ENCODE measurements at regions not wholly inside any gene's neighbourhood (a gene's known extent, or its start where the extent isn't known, plus 50 kb on each side); places are given as distances from the start of the nearest gene placed in this dataset.

DNA sequence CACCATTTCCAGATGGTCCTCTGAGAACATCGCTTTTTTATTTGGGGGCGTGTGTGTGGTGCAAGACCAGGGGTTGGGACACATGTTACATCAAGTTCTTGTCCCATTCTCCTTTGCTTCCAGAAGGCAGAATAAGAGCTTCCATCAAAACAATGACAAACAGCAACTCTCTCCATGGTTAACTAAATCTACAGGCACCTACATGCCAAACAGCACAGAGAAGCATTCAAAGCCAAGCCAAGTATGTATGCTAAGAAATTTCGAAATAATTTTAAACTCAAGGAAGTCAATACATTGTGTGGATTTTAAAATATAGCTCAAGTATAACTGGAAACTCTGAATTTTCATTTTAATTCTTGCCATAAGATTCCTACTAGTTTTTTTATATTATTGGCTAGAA lies 105.6 kb downstream of the SEC61B start:
- DNase-seq, result no peak

DNA sequence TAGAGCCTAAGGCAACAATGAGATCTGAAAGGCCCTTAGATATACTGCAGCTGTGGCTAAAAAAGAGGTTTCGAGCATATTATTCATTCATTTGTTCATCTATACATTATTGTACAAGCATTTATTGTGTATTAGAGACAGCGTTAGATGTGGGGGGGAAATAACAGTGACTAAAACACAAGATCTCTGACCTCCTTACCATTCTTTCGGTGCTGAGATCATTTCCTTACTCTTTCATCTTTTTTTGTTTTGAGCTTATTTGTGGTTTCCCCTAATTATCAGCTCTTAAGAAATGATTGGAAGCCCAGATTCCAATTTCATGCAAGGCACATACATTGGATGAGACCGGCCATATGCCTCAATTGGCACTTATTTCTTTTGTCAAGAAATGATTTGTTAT lies 113.2 kb downstream of the SEC61B start:
- DNase-seq, result no peak

DNA sequence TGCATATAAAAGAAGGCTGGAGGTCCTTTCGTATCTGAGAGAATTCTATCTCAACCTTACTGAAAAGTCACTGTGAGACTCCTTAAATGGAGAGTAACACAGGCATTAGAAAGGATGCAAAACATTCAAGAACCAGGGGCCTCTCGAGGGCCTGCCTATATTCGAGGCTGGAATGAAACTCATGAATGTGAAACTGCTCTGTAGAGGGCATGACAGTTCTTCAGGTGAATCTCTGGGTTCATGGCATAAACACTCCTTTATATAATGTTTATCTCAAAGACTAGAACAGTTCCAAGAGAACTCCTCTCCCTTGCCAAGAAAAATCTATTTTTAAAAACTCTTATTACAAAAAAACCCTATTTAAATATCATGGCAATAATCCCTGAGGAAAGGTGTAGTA lies 113.9 kb downstream of the SEC61B start:
- no peak for DNase-seq

DNA sequence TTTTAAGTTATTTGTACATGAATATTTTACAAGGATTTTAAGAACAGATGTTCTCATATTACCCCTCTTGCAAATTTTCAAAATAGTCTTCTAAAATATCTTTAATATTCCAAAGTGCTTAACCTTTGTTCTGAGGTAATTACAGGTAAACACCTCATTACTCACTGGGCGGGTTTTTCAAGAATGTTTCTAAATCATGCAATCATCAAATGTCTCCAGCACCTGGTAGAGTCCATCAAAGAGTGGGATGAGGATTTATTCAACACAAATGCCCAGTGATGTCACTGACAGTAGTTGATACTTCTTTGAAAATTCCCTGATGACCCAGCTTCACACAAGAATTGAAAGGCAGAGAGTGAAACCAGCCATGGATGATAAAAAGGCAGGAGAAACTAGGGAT lies 114.4 kb downstream of the SEC61B start:
- no peak for DNase-seq

DNA sequence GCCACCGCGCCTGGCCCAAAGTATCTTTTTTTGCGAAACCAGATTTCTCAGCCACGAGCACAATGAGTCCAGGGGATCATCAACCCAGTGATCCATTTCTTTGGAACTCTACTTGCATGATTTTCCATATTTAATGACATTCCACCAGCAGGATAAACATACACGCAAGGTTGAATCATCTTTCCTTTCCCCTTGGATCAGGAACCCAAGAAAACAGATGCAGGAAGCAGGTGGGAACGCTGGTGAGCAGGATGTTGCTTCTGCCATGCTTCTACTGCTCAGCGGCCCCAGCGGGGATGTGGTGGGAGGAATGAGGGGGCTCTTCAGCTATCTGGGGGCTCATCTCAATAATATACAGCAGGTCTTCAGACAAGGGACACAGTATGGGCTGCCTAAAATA lies 118.2 kb downstream of the SEC61B start:
- no peak for DNase-seq

DNA sequence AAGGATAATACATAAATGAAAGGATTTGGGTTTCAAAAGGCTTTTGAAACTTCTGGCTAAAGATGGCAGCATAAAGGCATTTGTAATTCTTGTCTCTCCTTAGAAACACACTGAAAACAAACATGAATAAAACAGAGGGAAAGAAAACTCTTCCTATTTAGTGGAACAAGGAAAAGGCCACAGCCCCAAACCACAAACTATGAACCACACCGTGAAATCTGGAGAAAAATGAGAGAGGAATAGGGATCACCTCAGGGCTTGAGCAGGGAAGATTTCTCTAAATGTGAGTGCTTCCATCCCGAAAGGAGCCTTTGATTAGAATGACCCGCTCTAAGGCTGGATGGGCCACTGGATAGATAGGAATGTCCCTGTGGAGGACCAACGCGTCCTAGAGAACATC lies 119.6 kb downstream of the SEC61B start:
- DNase-seq, result no peak

DNA sequence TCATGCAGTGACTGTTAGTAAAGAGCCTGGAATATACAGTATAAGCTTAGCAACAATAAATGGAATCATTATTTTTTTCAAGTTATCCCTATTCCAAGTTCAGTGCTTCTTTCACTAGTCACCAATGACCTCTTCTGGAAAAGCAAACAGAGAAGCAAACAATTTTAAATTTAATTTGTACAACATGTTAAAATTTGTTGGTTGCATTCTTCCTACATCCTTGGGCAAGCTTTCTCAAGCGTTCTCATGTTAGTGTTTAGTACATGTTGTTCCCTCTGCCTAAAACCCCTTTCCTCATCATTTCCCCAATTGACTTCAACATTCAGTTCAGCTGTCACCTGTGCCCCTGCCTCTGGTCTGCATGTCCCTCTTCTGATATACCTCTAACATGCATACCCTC lies 123.4 kb downstream of the SEC61B start:
- no peak for DNase-seq

DNA sequence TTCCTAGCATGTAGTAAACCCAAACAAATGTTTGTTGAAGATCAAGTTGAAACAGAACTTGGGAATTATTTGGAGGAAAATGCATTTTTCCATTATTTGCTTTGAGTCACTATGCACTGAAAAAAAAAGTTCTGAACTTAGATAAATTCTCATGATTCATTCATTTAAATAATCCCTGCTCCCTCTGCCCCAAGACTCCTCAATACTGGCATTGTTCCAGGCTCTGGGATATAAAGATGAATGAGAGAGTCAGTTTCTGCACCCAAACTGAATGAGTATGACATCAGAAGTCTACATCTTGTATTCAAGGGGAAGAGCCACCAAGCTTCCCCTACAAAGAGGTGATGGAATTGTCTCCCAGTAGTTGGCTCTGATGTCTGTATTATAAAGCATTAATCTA lies 123.9 kb downstream of the SEC61B start:
- DNase-seq, result no peak

DNA sequence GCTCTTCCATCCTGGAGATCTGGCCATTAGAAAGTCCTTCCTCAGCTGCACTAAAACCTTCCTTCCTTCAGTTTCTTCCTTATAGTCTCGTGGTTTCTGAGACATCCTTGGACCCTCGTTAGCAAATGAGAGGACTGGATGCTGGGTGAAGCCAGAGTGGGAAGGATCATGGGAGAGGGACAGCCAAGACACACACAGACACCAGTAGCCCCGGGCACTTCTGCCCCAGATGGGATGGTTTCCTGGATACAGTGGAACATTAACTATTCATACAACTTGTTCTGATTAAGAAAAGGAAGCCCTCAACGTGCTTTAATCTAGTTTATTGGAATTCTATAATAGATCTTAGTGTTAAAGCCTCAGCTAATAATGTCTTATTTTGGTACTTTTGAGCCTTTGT lies 125.5 kb downstream of the SEC61B start:
- no peak for DNase-seq

DNA sequence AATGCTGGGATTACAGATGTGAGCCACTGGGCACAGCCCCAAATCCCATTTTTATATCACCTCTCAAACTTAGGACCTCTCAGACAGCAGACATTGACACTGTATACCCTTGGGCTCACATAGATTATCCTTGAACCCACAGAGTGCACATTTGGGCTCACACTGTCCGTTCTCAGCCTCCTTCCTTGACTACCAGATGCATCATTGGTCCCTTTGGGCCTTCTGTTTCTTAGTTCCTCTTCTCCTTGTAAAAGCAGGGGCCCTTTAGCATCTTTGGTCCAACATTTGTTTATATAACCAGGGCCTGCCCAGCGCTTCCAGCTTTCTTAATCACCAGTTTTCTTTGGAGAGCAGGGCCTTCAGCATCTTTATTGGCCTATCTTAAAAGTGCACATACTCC lies 126.2 kb downstream of the SEC61B start:
- no peak for DNase-seq

DNA sequence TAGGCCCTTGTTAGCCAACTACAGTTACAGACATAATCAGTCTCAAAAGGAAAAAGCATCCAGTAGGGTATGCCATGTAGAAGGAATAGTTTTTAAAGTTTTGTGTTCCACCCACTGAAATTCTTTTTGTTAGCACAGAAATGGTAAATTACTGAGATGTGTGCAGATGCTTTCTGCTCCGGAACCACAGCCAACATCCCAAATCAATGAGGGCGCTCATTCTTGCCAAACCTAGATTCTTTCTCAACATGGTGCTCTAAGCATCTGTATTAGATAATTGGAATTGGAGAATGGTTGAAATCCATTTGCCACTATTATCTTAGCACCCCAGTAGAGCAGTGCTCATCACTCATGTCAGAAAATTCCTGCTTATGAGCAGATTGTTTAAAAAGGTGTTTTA lies 127.8 kb downstream of the SEC61B start:
- DNase-seq, result no peak

DNA sequence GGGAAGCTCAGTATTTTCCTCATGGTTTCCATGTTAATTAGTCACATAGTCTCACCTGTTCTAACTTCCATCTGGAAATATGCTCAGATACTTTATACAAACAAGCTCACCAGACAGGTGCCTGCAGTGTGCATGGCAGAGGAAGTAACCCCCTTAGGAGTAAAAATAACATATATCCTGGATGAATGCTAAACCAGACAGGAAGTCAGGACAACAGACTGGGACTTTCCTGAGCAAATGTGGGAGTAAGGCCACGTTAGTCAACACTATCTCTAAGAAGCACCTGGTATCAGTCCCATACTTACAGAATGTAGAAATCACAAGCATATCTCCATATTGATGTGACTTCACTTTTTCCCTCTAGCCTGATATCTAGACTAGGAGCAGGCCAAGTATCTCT lies 128.4 kb downstream of the SEC61B start:
- DNase-seq, result no peak

DNA sequence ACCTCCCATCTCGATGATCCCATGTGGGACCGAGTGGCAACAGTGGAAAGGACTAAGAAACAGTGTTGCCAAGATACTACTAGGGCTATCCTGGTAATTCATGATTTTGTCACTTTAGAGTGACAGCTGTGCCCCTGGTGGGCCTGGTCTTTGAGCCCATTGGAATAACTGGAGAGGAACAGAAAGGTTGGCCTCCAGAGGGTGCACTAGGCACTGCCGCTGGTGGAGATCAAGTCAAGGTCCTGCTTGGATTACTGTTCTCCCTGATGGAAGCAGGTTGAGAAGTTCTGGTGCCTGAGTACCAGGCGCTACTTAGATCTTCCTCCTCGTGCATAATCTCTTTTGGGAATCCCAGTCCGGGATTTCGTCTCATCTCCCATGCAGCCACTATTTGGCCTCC lies 129.6 kb downstream of the SEC61B start:
- DNase-seq, result no peak

DNA sequence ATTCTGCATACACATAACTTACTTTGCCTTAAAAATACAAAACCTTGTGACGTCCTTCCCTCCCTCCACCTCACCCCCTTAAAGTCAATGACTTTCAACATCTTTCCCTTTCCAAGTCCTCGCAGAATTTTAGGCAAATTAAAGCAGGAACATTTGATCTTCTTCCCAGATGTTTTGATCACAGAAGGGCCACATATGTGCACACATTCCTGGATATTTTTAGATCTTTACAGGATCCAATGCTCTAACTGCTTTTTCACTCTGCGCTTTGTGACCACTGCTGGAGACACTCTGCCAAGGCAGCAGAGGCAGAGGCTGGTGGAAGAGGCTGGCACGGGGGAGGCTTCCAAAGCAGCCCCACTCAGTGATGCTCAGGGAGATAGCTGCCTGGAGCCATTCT lies 130.7 kb downstream of the SEC61B start:
- DNase-seq, result no peak

DNA sequence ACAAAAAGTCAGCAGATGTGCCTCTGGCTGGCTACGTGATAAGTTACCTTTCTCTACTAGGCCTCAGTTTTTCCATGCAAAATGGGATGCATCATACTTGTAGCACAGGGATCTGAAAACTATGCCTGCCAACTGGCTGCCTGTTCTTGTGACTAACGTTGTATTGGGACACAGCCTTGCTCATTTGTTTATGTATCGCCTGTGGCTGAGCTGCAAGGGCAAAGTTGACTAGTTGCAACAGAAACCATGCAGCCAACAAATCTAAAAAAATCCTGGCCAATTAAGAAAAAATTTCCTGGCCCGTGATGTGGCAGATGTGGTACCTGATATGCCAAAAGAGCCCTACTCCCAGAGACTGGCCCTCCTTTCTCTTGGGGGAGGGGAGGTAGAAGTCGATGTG lies 131.3 kb downstream of the SEC61B start:
- no peak for DNase-seq

DNA sequence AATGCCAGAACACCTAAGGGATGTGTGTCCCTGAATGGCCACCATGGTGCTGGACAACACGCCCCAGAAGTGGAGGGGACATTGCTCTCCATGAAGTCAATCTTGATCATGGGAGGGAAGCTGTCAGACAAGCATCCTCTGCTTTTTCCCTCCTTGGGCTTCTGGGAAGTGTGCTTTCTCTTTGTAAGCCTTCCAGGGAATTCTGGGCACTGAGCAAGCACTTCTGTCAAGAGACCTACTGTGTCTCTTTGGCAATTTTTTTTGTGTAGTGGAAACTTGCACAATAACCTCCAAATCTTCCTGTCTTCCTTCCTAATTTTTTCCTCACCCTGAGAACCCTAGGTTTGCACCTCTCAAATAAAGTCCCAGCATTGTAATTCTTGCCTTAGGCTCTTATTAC lies 132.0 kb downstream of the SEC61B start:
- DNase-seq, result no peak

DNA sequence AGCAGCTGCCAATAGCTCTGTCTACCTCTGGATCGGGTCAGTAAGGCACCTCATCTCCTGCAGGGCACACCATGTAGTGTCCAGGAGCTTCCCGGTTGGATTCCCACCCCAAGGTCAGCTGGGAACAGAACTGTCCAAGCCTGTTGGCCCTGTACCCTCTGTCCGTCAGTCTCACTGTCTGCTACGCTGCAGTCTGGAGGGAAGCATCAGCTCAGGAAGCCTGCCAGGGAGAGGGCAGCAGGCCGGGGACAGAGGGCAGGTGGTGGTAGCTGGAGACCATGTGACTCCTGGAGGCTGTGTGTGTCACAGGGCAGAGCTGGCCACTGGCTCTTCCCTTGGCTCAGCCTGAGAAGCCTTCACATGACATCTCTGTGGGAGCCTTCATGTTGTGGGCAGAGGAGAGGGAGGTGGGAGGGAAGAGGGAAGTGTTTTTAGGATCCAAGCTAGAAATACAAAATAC lies 134.5 kb downstream of the SEC61B start:
- no peak for DNase-seq

DNA sequence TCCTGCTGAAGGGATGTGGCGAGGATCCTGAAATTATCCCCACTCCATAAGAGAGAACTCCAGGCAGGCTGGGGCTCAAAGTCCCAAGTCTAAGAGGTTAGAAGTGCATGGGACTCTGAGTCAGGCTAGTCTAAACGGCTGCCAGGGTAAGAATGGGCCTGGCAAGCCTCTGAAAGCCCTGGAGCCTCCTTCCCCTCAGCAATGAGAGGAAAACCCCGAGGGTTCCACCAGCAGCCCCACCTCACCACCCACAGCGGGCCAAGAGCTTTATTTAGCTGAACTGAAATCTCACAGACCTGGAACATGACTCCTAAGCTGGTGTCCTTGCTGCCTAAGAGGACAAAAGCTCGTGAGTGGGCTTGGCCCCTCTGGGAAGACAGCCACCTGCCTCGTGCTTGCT lies 135.5 kb downstream of the SEC61B start:
- DNase-seq, result no peak

DNA sequence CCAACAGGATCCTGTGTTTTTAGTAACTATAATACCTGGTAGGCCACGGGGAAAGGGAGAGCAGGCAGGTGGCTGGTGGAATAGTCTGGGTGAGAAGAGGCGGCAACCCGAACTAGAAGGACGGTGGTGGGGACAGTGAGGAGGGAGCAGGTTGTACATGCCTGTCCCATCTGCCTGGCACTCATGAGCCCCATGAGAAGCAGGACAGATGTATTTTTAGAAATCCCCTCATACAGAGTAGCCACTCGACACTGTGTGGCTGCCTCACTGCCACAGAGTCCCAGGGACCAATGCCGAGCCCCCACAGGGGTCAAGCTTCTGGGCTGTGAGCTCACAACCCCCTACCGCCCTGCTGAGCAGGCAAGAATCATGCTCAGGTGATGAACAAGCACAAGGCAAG lies 136.6 kb downstream of the SEC61B start:
- DNase-seq, result no peak

DNA sequence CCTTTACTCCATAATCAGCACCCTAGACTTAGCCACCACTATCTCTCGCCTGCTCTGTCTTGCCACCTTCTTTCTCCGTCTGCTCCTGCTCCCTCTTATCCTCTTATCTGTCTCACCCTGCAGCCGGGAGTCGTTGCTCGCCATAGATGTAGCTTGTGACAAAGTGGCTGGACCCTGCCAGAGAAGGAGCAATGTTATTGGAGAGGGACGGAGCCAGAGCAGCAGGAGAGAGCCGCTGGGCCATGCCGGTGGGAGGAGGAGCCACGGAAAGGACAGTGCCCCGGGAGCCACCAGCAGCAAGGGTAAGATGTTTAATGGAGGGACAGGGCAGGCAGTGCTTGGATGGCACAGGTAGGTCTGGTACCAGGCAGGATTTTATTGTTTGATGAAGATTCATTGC lies 137.3 kb downstream of the SEC61B start:
- no peak for DNase-seq

DNA sequence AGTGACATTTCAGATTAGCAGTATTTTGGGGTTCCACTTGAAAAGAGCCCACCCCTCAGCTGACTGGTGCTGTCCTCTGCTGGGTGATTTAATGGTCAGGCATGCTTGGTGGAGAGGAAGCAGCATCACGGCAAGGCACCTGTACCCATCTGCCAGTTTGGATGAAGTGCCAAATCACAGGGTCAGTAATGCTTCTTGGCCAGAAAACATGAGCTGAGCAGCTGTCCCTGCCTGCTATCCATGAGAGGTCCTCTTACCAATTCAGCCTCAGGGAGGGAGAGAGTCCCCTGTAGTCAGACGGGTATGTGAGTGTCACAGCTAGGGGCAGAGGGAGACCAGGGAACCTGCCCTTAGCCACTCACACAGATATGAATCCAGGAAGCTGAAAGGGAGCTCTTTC lies 137.9 kb downstream of the SEC61B start:
- no peak for DNase-seq

DNA sequence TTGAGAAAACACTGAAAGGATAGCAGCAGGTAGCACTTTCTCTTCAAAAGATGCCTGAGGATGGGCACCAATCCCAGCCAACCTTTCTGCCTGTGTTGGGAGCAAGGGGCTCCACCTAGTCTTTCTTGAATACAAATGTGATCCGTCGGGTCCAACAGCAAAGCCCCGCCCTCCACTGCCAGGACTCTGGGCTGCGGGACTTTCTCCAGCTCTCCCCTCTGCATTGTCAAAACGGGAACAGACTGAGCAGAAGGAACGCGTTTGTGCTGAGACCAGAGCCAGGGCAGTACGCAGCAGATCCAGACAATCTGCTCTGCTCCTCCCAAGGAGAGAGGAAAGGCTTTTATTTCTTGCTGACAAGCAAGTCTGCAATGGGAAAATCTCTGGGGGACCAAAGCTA lies 139.7 kb downstream of the SEC61B start:
- no peak for DNase-seq

DNA sequence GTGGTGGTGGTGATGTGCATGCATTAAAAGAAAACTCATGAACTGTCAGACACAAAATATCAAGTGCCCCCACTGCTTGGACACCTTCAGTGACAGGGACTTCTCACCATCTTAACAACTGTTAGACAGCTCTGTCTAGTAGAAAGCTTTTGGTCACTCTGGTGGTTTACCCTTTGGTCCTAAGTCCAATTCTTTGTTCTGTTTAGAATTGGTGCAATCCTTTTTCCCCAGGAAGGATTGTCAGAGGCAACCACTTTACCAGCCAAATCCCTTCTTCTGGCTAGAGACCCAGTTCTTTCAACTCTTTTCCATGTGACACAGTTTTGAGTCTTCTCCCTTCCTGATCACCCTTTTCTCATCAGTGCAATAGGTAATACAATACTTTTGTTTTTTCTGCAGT lies 140.2 kb downstream of the SEC61B start:
- DNase-seq, result no peak

DNA sequence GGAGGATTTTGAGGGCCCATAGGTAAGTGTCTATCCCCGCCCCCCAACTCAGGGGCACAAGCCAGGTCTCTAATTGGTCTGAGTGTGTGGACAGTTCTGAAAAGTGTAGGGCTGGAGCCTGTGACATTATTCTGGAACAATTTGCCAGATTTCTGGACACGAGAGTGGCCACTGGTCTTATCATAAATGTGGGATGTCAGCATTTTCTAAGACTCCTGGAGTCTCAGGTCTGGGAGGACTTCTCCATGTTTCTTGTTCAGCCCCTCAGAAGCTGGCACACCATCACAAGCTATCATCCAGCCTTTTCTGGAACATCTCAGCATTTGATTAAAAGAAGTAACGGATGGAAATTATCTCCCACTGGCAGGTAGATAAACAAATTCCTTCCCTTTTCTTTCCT lies 141.4 kb downstream of the SEC61B start:
- no peak for DNase-seq

DNA sequence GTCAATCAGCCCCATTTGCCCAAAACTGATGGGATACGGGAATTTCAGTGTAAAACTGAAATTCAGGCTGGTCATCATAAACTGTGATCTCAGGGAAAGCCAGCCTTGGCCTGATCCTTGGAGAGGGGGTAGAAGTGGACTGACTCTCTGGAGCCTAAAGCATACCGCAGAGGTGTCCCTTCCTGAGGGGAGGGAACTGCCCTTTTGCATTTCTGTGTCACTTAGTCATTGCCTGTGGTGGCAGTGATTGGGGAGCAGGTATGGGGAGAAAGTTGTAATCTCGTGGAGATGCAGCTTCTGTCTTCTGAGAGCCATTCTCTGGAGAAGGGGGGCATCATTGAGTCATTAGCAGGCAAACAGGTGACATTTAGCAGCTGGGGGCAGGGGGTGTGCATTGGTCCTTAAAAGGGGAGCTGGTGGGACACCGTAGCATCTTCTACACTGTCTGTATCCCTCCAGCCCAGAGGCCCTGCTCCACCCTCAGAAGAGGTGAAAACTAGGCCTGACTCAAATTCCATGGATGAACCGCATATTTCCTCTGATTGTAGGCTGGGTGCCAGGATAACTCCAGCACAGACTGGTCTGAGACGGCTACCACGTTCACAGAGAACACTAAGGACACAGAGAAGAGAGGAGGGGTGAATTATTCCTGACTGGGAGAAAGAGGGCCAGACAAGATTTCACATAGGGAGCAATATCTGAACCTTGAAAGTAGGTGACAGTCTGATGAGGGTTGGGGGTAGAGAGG lies 143.3 kb downstream of the SEC61B start:
- no peak for DNase-seq

DNA sequence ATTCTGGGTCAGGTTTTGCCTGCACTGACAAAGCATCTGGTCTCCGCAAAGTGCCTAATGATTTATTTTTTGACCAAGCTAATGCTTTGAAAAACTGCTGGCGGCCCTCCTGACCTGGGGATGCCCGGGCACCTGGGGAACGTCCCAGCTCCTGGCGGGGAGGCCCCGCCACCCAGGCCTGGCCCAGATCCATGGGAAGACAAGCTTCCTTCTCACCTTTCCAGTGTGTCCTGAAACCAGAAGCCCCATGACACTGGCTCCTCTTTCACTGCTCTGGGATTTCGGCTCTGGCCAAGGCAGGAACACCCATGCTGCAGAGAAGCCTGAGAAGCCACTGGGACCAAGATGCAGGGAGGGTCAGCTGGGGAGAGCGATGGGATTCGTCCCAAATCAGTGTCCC lies 144.1 kb downstream of the SEC61B start:
- no peak for DNase-seq

All from activated T-cell treated with anti-CD3 and anti-CD28 coated beads for 4 hours (primary cell).